Fibroblast of mammary gland (primary cell): ENCODE measurements at regions not wholly inside any gene's neighbourhood (a gene's known extent, or its start where the extent isn't known, plus 50 kb on each side); places are given as distances from the start of the nearest gene placed in this dataset.
A peak's percentile ranks its signal among the peaks of the same experiment; 100 is the strongest.

ENCODE experiments used
- DNase-seq: peaks from one replicate; pipeline ENCODE4 v3.0.0-alpha.2; 2010; ENCODE audit warnings: low read depth
- H3K4me3 ChIP-seq: 2 replicates; pipeline ENCODE4 v1.5.1; 2011; ENCODE audit warnings: low read depth, mild to moderate bottlenecking, low read length, moderate library complexity; ENCODE audit not compliant: control insufficient read depth
- TF ChIP-seq, protein P1 (sequence below): conservative IDR thresholded peaks from 2 replicates; pipeline ENCODE4 v1.5.1; 2011; ENCODE audit warnings: low read depth, low read length, inconsistent platforms; ENCODE audit not compliant: control insufficient read depth, insufficient read depth

DNA sequence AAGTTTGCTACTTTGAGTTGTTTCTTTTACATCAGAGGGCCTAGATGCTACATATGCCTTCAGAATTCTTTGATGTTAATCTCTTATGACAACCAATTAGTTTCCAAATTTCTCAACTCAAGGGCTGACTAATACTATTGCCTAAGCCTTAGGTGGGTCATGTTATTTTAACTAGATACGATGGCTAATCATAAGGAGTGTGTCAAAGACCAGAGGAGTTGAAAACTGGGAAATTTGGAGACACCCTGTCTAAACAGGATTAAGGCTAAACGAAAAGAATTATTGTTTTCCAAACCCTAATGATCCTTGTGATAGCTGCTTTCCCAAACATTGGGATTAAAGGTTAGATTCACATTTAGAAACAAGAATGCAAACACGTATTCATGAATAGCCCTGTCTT, 228.5 kb downstream of the PCDH7 start:
- no peak overlapping the region for H3K4me3 ChIP-seq
- peak; percentile 81 for DNase-seq
- TF ChIP-seq, protein P1, sequence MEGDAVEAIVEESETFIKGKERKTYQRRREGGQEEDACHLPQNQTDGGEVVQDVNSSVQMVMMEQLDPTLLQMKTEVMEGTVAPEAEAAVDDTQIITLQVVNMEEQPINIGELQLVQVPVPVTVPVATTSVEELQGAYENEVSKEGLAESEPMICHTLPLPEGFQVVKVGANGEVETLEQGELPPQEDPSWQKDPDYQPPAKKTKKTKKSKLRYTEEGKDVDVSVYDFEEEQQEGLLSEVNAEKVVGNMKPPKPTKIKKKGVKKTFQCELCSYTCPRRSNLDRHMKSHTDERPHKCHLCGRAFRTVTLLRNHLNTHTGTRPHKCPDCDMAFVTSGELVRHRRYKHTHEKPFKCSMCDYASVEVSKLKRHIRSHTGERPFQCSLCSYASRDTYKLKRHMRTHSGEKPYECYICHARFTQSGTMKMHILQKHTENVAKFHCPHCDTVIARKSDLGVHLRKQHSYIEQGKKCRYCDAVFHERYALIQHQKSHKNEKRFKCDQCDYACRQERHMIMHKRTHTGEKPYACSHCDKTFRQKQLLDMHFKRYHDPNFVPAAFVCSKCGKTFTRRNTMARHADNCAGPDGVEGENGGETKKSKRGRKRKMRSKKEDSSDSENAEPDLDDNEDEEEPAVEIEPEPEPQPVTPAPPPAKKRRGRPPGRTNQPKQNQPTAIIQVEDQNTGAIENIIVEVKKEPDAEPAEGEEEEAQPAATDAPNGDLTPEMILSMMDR: no peak

DNA sequence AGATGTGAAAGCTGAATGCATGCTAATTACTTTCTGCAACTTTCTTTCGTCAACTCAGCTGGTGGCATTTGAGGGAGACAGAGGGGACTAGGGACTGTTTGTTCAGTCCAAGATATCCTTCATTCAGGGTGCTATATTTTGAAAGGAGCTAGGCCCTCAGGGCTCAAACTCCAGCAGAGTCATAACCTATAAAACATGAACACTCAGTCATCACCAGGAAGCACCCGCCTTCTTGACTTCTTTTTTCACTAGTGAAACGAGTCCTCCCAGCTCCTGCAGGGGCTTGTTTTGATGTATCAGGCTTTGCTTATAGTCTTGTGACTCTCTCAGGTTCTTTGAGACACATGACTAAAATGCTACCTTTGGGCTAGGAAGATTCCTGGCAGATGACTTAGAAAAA, 230.6 kb downstream of the PCDH7 start:
- DNase-seq: no peak
- TF ChIP-seq, protein P1: no peak
- no peak overlapping the region for H3K4me3 ChIP-seq

DNA sequence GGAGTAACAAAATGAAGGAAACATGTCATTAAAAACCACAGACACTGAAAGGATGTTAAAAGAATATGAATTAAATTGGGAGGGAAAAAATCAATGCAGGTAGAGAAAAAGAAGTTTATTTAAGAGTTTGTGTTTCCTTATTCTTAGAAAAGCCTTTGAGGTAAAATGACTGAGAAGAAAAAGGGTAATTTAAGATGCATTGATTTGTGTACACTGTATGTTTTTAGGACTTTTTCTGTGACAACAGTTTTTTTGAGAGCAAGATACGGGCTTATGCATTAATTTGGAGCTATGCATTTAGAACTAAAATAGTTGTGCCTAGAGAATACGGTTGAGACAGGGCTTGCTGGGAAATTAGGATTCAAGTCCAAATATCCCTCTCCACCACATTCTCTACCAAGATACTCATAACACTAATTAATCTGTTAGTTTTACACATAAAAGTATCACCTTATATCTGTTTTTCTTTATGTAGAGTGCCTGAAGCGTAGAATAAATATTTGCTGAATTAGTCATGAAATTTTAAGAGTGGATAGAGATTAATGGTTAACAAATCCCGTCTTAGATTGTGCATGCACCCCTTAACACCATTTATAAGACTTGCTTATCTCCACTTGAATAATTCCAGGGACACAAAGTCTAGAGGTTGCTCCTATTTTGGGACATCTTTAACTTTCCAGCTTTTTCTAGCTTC, 232.5 kb downstream of the PCDH7 start:
- no peak overlapping the region for H3K4me3 ChIP-seq
- DNase-seq: no peak
- TF ChIP-seq, protein P1: no peak

DNA sequence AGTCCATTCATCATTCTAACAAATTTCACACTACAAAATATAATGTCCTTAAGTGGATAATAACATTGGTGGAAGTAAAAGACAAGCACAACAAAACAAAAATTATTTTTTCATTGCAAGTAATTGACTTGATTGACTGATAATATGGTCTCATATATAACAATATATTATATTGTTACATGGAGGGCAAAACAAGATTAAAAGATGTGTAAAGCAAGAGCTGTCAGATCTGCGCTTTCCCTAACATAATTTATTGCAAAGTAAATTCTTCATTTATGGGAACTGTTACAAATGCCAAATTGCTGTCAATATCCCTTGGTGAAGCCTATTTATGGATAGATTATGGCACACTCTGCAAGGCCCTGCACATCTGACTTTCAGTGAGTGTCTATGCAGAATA, 233.6 kb downstream of the PCDH7 start:
- TF ChIP-seq, protein P1: no peak
- DNase-seq: no peak
- no peak overlapping the region for H3K4me3 ChIP-seq

DNA sequence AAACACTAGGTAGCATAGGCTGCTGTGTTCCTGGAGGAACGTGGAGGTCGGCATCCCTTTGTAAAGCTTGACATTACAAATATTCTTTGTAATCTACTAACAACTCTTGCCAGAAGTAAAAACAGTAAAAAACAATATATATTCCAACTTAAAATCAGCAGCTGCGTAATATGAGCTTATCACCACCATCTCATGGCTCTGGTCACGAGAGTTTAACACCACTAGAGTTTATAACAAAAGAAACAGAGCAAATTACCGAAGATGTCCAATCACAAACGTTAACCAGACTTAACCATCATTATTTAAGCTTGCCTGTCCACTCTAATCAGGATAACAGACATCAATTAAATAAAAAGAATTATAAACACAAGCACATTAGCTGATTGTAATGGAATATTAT, 236.7 kb downstream of the PCDH7 start:
- H3K4me3 ChIP-seq: no peak overlapping the region
- TF ChIP-seq, protein P1: no peak
- no peak for DNase-seq

DNA sequence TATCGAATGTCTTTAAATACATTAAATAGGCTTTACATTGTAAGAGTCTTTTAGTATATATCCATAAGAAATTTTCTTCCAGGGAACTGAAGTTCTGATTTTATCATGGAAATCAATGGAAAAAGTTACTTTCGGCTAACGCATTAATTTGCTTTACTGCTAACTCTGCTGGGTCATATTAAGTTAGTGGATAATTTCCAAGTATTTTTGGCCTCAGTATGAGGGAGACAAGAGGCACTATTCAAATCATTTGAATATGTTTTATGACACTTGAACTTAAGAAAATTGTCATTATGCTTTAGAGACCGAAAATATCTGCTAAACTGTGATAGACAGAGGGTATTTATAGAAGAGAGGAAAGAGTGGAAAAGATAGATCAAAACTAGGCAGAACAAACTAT, 237.5 kb downstream of the PCDH7 start:
- no peak for DNase-seq
- no peak overlapping the region for H3K4me3 ChIP-seq
- TF ChIP-seq, protein P1: no peak
